ENCODE measurements at regions not wholly inside any gene's neighbourhood (a gene's known extent, or its start where the extent isn't known, plus 50 kb on each side); places are given as distances from the start of the nearest gene placed in this dataset.

DNA sequence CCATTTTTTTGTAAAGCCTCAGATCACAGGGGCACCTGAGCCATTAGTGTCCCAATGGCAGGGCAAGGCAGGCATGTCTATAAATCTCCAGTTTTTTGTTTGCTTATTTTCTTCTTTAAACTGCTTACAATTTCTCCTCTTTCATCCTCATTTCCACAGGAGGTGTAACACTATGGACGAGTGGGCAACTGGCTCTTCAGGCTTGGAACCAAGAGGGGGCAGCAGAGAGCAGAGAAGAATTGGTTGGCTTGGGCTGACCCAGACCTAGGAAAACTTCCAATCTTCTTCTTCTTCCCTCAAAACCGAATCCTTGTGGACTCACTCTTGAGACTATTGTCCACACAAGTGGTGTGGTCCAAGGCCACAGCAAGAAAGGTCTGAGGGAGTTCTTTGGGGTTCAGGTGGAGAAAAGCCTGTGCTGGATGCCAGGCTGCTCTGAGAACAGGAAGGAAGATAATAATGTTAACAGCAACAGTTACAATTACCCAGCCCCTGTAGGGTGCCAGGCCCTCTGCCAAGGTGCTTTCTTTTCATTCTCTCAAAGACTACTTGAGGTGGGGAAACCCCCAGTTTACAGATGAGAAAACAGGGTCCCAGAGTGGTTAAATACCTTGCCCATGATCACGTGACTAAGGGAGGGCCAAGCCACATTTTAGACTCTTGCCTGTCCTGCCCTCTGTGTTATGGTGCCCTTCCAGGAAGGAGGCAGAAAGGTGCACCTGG, 70.7 kb upstream of the E2F8 start:
- TF ChIP-seq, protein P1, sequence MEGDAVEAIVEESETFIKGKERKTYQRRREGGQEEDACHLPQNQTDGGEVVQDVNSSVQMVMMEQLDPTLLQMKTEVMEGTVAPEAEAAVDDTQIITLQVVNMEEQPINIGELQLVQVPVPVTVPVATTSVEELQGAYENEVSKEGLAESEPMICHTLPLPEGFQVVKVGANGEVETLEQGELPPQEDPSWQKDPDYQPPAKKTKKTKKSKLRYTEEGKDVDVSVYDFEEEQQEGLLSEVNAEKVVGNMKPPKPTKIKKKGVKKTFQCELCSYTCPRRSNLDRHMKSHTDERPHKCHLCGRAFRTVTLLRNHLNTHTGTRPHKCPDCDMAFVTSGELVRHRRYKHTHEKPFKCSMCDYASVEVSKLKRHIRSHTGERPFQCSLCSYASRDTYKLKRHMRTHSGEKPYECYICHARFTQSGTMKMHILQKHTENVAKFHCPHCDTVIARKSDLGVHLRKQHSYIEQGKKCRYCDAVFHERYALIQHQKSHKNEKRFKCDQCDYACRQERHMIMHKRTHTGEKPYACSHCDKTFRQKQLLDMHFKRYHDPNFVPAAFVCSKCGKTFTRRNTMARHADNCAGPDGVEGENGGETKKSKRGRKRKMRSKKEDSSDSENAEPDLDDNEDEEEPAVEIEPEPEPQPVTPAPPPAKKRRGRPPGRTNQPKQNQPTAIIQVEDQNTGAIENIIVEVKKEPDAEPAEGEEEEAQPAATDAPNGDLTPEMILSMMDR (IDR thresholded peaks at IDR 0.05): peak; percentile 72 to 89 (median 82)
- TF ChIP-seq POLR2A (IDR thresholded peaks at IDR 0.05): no peak

Measured in adrenal gland (tissue), 5 donors.